HepG2 (cell line): ENCODE measurements at regions not wholly inside any gene's neighbourhood (a gene's known extent, or its start where the extent isn't known, plus 50 kb on each side); places are given as distances from the start of the nearest gene placed in this dataset.

ENCODE experiments used
- EP300 ChIP-seq, 3 experiments: sonication (generic) in 1 of 3; formaldehyde crosslinking in 1 of 3; IDR thresholded peaks; 2 replicates each; pipeline versions ENCODE4 v1.5.1 to v1.6.1; 2011 to 2020; ENCODE audit warnings: low read depth in 2 of 3, low read length in 2 of 3, borderline replicate concordance in 1 of 3, improper control_type of control experiment in 1 of 3, mild to moderate bottlenecking in 1 of 3, missing genetic modification reagents in 1 of 3, moderate library complexity in 1 of 3
- HNRNPUL1 ChIP-seq: fragments of 200-400 bp; formaldehyde crosslinking; IDR thresholded peaks from 2 replicates; pipeline ENCODE4 v1.6.1; 2017; ENCODE audit warnings: low read depth, mild to moderate bottlenecking, low read length, moderate library complexity
- KAT2B ChIP-seq: fragments of 150-350 bp; IDR thresholded peaks from 2 replicates; pipeline ENCODE4 v1.6.1; 2014; ENCODE audit warnings: low read depth, low read length, borderline replicate concordance
- NCOA2 ChIP-seq: sonication (generic); formaldehyde crosslinking; IDR thresholded peaks from 2 replicates; pipeline ENCODE4 v1.8.0; 2022; ENCODE audit warnings: inconsistent platforms
- PHF21A ChIP-seq: sonication (generic); formaldehyde crosslinking; IDR thresholded peaks from 2 replicates; pipeline ENCODE4 v1.5.0; 2020; ENCODE audit warnings: mild to moderate bottlenecking, missing genetic modification reagents
- REL ChIP-seq: sonication (generic); formaldehyde crosslinking; conservative IDR thresholded peaks from 2 replicates; pipeline ENCODE4 v1.8.0; 2022; ENCODE audit warnings: mild to moderate bottlenecking, missing genetic modification reagents, moderate library complexity
- RFX5 ChIP-seq: IDR thresholded peaks from 2 replicates; pipeline ENCODE4 v1.6.1; 2011; ENCODE audit warnings: low read depth, low read length, improper control_type of control experiment
- SIX4 ChIP-seq: sonication (generic); formaldehyde crosslinking; IDR thresholded peaks from 2 replicates; pipeline ENCODE4 v1.4.0; 2020; ENCODE audit warnings: missing genetic modification reagents
- SOX13 ChIP-seq, 3 experiments: fragments of 450-650 bp in 1 of 3; sonication (generic) in 1 of 3; formaldehyde crosslinking in 1 of 3; IDR thresholded peaks in 2 of 3; conservative IDR thresholded peaks in 1 of 3; 2 replicates each; pipeline versions ENCODE4 v1.5.0 to v1.6.1; 2016 to 2020; ENCODE audit warnings: antibody characterized with exemption in 1 of 3, mild to moderate bottlenecking in 1 of 3, missing compliant biosample characterization in 1 of 3, missing genetic modification reagents in 1 of 3, moderate library complexity in 1 of 3
- ZKSCAN8 ChIP-seq: IDR thresholded peaks from 2 replicates; pipeline ENCODE4 v1.6.1; 2016; ENCODE audit warnings: borderline replicate concordance, missing genetic modification reagents, missing compliant biosample characterization
- ZNF224 ChIP-seq: sonication (generic); formaldehyde crosslinking; IDR thresholded peaks from 2 replicates; pipeline ENCODE4 v1.5.0; 2020; ENCODE audit warnings: mild to moderate bottlenecking, missing genetic modification reagents
- ZNF432 ChIP-seq: sonication (generic); formaldehyde crosslinking; IDR thresholded peaks from 2 replicates; pipeline ENCODE4 v1.5.0; 2020; ENCODE audit warnings: missing genetic modification reagents, mild to moderate bottlenecking, borderline replicate concordance
- ZNF83 ChIP-seq: sonication (generic); formaldehyde crosslinking; IDR thresholded peaks from 2 replicates; pipeline ENCODE4 v1.4.0; 2020; ENCODE audit warnings: missing genetic modification reagents, mild to moderate bottlenecking, borderline replicate concordance
- TF ChIP-seq, protein P1 (sequence below): sonication (generic); formaldehyde crosslinking; IDR thresholded peaks from 2 replicates; pipeline ENCODE4 v1.4.0; 2020; ENCODE audit warnings: mild to moderate bottlenecking, low read depth, missing genetic modification reagents
- TF ChIP-seq, protein P2 (sequence below): sonication (generic); formaldehyde crosslinking; IDR thresholded peaks from 2 replicates; pipeline ENCODE4 v1.8.0; 2022; ENCODE audit warnings: mild to moderate bottlenecking, missing genetic modification reagents, moderate library complexity
- TF ChIP-seq, protein P3 (sequence below): IDR thresholded peaks from 2 replicates; pipeline ENCODE4 v1.4.0; 2020; ENCODE audit warnings: mild to moderate bottlenecking, missing genetic modification reagents

DNA sequence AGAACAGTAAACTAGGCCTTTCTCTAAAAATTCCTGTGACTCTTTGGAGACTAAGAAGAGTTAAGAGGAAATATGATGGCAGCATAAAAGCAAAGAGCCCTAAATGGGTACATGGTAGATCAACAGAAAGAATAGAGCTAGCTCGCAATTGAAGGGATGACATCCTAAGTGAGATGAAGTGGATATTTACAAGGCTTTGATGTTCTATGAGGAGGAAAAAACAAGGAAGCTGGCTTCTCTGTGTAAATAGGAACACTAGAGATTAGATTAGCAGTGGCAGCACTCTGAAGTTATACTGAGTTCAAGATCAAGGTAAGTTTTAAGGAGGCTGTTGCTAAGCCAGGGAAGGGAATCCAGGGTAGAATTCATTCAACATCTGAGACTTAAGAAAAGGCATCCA is 73.1 kb upstream of the MBNL3 start (continued):
- TF ChIP-seq RFX5 (no peak), SOX13 (IDR thresholded peaks at IDR 0.05) (no peak), SOX13 (CRISPR knock-in tag; conservative IDR thresholded peaks at IDR 0.05 in 1 of 2, IDR thresholded peaks at IDR 0.05 in 1 of 2) (peak in 1 of 2 experiments; percentile 42; a peak in 1 of 4 replicates), HNRNPUL1 (no peak), ZNF224 (CRISPR knock-in tag) (no peak), ZNF83 (CRISPR knock-in tag) (no peak), REL (no peak), NCOA2 (peak; percentile 58; the same call in 1 of the 2 replicates), SIX4 (no peak), KAT2B (no peak), ZKSCAN8 (CRISPR knock-in tag) (no peak), ZNF432 (CRISPR knock-in tag) (no peak), PHF21A (CRISPR knock-in tag) (no peak), EP300 (IDR thresholded peaks at IDR 0.05; ENCODE audit: low read depth in 2 of 2, low read length in 2 of 2) (peak in 1 of 2 experiments; percentile 72; a peak in 2 of 4 replicates), EP300 (CRISPR knock-in tag; IDR thresholded peaks at IDR 0.05; ENCODE audit: borderline replicate concordance) (peak; percentile 41; the same call in 1 of the 2 replicates)
- TF ChIP-seq, protein P1, sequence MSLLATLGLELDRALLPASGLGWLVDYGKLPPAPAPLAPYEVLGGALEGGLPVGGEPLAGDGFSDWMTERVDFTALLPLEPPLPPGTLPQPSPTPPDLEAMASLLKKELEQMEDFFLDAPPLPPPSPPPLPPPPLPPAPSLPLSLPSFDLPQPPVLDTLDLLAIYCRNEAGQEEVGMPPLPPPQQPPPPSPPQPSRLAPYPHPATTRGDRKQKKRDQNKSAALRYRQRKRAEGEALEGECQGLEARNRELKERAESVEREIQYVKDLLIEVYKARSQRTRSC (CRISPR knock-in tag): no peak
- TF ChIP-seq, protein P2, sequence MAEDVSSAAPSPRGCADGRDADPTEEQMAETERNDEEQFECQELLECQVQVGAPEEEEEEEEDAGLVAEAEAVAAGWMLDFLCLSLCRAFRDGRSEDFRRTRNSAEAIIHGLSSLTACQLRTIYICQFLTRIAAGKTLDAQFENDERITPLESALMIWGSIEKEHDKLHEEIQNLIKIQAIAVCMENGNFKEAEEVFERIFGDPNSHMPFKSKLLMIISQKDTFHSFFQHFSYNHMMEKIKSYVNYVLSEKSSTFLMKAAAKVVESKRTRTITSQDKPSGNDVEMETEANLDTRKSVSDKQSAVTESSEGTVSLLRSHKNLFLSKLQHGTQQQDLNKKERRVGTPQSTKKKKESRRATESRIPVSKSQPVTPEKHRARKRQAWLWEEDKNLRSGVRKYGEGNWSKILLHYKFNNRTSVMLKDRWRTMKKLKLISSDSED: no peak
- TF ChIP-seq, protein P3, sequence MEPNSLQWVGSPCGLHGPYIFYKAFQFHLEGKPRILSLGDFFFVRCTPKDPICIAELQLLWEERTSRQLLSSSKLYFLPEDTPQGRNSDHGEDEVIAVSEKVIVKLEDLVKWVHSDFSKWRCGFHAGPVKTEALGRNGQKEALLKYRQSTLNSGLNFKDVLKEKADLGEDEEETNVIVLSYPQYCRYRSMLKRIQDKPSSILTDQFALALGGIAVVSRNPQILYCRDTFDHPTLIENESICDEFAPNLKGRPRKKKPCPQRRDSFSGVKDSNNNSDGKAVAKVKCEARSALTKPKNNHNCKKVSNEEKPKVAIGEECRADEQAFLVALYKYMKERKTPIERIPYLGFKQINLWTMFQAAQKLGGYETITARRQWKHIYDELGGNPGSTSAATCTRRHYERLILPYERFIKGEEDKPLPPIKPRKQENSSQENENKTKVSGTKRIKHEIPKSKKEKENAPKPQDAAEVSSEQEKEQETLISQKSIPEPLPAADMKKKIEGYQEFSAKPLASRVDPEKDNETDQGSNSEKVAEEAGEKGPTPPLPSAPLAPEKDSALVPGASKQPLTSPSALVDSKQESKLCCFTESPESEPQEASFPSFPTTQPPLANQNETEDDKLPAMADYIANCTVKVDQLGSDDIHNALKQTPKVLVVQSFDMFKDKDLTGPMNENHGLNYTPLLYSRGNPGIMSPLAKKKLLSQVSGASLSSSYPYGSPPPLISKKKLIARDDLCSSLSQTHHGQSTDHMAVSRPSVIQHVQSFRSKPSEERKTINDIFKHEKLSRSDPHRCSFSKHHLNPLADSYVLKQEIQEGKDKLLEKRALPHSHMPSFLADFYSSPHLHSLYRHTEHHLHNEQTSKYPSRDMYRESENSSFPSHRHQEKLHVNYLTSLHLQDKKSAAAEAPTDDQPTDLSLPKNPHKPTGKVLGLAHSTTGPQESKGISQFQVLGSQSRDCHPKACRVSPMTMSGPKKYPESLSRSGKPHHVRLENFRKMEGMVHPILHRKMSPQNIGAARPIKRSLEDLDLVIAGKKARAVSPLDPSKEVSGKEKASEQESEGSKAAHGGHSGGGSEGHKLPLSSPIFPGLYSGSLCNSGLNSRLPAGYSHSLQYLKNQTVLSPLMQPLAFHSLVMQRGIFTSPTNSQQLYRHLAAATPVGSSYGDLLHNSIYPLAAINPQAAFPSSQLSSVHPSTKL: peak; percentile 45; the same call in 1 of the 2 replicates
